ENCODE measurements at regions not wholly inside any gene's neighbourhood (a gene's known extent, or its start where the extent isn't known, plus 50 kb on each side); places are given as distances from the start of the nearest gene placed in this dataset.

DNA sequence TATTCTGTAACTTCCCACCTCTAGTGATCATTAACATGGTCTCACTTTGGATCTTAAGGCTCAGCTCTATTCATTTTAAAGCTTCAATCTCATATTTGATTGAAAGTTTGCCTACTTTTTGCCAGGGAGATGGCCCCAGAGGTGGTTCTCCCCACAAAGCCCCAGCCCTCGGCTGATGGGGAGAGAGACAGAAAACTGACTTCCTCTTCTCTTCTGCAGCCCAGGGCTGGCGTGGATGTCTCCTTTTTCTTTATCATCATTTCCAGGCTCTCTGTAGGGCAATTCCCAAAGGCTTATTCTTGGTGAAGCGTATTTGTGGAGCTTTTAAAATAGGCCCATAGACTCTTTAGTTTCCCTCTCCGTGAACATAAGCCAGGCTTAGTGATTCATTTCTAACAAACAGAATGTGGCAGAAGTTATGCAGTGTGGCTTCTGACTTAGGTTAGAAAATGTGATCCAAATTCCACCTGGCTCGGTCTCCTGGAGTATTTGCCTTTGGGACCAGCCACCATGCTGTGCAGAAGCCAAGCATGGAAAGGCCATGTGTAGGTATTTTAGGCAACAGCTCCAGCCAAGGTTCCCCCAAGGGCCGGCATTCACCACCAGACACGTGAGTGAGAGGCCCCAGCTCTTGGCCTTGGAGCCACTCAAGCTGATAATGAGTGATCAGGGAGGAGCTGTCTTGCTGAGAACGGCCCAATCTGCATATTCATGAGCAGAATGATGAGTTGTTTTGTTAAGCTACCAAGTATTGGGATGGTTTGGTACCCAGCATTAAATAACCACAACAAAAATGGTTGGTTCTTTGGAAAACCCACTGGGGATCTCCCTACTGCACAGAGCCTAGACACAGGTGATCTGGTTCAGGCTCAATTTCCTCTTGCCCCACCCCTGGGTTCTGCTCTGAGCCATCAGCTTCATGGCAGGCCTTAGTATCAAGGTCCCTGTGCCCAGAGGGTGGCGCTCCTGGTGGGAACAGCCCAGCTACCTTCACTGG, 353.2 kb upstream of the PROK2 start:
- DNase-seq (ENCODE audit: insufficient read length): no peak
- TF ChIP-seq POLR2A (IDR thresholded peaks at IDR 0.05; ENCODE audit: low read depth, low read length) (no peak), TAF1 (IDR thresholded peaks at IDR 0.05; ENCODE audit: borderline replicate concordance, low read depth, low read length) (no peak), POLR2AphosphoS5 (IDR thresholded peaks at IDR 0.05; ENCODE audit: low read depth, low read length) (no peak)
- FAIRE-seq: peak; percentile 85

DNA sequence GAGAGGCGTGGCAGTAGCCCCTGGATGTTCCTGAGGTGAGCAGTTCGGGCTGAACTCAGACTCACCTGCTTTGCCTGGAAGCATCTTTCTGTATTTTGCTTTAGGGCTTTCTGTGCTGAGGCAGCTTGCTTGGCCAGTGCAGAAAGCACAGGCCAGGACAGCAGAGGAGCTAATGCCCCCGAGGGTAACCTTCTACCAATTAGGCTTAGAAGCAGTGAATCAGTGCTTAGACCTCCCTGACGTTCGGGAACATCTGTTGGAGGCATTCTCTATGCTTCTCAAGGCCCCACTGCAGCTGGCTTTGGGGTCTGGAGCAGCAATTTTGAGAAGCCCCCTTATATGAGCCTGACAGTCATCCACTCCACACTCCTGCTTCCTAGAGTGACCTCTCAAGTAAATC, 350.7 kb upstream of the PROK2 start:
- DNase-seq (ENCODE audit: insufficient read length): no peak
- TF ChIP-seq TAF1 (IDR thresholded peaks at IDR 0.05; ENCODE audit: borderline replicate concordance, low read depth, low read length) (no peak), POLR2AphosphoS5 (IDR thresholded peaks at IDR 0.05; ENCODE audit: low read depth, low read length) (no peak), POLR2A (IDR thresholded peaks at IDR 0.05; ENCODE audit: low read depth, low read length) (no peak)
- no peak for FAIRE-seq

DNA sequence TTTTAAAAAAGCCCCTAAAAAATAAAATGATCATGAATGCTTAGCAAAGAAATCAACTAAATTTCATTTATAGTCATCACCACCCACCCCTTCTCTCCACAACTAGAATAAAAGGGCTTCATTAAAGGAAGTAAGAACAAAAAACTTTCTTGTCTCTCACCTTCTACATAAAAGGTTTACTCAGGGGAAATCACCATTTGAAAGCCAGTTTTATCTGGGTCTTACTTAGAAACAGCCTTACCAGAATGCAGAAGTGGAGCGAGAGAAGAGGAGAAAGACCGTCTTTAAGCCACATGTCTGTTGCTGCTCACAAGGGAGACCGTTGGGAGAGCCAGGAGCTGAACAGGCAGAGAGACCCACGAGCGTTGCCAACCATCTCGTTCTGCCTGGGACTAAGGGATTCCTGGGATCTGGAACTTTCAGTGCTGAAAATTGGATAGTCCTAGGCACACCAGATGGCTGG, 350.1 kb upstream of the PROK2 start:
- peak; percentile 84 for FAIRE-seq
- TF ChIP-seq POLR2AphosphoS5 (IDR thresholded peaks at IDR 0.05; ENCODE audit: low read depth, low read length) (no peak), TAF1 (IDR thresholded peaks at IDR 0.05; ENCODE audit: borderline replicate concordance, low read depth, low read length) (no peak), POLR2A (IDR thresholded peaks at IDR 0.05; ENCODE audit: low read depth, low read length) (no peak)
- DNase-seq (ENCODE audit: insufficient read length): no peak

DNA sequence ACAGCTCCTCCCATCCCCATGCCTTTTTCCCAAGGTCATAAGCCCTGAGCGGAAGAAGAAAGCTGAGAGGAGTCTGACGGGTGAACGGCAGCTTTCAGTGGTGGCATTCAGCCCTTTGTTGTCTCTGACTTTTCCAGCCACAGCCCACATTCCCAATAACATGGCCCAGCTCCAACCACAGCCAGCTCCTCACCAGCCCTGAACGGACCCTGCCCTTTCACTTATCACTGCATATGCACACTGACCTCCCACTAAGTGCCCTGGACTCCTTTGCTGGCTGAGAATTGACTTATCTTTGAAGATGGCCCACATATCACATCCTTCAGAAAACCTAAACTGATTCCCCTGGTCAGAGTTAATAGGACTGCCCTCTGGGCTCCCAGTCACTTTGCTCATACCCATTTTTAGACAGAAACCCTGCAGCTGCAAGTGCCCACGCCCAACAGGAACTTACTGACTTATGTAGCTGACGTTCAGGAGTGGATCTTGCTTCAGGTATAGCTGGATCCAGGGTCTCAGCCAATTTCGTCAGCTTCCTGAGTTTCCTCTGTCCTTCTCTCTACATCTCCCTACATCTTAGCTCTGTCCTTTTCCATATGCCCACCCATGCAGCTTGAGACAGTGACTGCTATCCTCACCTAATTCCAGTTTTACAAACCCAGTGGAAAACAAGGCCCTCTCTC, 348.5 kb upstream of the PROK2 start:
- DNase-seq (ENCODE audit: insufficient read length) (no peak), FAIRE-seq (no peak)
- TF ChIP-seq TAF1 (IDR thresholded peaks at IDR 0.05; ENCODE audit: borderline replicate concordance, low read depth, low read length) (no peak), POLR2AphosphoS5 (IDR thresholded peaks at IDR 0.05; ENCODE audit: low read depth, low read length) (no peak), POLR2A (IDR thresholded peaks at IDR 0.05; ENCODE audit: low read depth, low read length) (no peak)

DNA sequence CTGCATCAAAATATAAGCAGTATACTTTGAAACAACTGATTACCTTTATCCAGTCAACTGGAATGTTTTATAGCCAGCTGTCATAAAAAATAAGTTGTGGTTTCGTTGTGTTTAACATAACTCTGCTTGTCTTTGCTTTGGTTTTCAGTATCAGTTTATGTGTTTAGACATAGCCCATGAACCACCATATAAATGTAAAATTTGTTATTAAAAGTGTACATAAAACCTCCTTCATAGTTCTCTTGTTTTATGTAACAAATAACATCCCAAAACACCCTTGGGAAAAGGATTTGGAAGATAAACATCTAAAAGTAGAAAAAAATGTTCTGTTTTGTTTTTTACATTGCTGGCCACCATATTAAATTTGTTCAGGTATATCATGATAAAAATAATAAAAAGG, 347.0 kb upstream of the PROK2 start:
- FAIRE-seq: no peak
- DNase-seq (ENCODE audit: insufficient read length): no peak
- TF ChIP-seq TAF1 (IDR thresholded peaks at IDR 0.05; ENCODE audit: borderline replicate concordance, low read depth, low read length) (no peak), POLR2A (IDR thresholded peaks at IDR 0.05; ENCODE audit: low read depth, low read length) (no peak), POLR2AphosphoS5 (IDR thresholded peaks at IDR 0.05; ENCODE audit: low read depth, low read length) (no peak)

DNA sequence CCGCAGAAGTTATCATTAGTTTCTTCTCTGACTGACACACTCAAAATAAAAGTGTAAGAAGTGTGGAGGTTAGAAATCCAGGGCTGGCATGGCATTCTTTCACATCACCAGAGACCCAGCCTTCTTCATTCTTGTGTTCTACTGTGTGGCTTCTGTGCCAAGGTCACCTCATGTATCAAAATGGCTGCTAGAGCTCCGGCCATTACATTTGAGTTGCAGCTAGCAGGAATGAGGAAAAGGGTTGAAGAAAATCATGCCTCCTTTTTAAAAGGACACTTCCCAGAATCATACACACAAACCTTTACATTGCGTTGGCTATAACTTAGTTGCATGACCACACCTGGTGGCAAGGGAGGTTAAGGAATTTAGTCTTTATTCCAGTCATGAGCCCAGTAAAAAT, 345.6 kb upstream of the PROK2 start:
- DNase-seq (ENCODE audit: insufficient read length): no peak
- TF ChIP-seq POLR2AphosphoS5 (IDR thresholded peaks at IDR 0.05; ENCODE audit: low read depth, low read length): no peak
- no peak for TF ChIP-seq TAF1 (IDR thresholded peaks at IDR 0.05; ENCODE audit: borderline replicate concordance, low read depth, low read length)
- TF ChIP-seq POLR2A (IDR thresholded peaks at IDR 0.05; ENCODE audit: low read depth, low read length): no peak
- no peak for FAIRE-seq

DNA sequence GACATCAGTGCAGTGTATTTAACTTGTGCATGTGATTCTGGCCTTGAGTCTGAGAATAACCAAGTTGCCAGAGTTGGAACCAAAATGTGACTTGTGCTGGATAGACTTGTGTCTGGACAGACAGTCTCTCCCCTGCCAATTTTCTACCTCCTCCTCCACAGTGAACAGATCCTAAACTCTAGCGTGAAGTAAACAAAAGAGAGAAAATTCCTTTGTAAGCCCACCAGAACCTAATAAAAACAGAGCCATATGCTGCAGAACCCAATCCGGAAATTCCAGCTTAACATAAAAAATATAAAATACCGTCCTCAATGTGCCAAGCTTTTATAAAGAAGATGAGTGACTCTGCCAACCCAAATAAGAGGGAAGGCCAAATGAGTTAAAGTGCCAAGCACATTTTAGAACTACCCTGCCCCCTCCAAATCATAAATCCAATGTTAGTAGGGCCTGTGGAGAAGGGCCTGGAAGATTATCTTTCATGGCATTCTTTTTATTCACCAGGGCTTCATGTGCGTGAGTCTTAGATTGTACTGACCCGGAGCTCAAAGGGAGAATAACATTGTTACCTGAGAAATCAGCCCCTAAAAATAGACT, 344.6 kb upstream of the PROK2 start:
- no peak for TF ChIP-seq POLR2A (IDR thresholded peaks at IDR 0.05; ENCODE audit: low read depth, low read length)
- TF ChIP-seq POLR2AphosphoS5 (IDR thresholded peaks at IDR 0.05; ENCODE audit: low read depth, low read length): no peak
- no peak for TF ChIP-seq TAF1 (IDR thresholded peaks at IDR 0.05; ENCODE audit: borderline replicate concordance, low read depth, low read length)
- FAIRE-seq (no peak), DNase-seq (ENCODE audit: insufficient read length) (no peak)

DNA sequence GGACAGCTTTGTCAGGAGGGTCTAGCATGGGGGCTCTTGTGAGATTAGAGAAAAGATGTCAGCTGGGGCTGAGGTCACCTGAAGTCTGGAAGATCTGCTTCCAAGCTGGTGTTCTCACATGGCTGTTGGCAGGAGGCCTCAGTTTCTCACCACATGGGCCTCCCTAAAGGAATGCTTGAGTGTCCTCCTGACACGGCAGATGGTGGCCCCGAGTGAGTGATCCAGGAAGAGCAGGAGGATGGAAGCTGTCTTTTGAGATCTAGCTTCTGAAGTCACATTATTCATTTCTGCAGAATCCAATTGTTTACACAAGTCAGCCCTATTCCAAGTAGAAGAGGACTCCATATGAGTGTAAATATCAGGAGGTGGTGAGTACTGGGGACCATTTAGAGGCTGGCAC, 344.0 kb upstream of the PROK2 start:
- DNase-seq (ENCODE audit: insufficient read length) (no peak), FAIRE-seq (no peak)
- TF ChIP-seq POLR2AphosphoS5 (IDR thresholded peaks at IDR 0.05; ENCODE audit: low read depth, low read length) (no peak), POLR2A (IDR thresholded peaks at IDR 0.05; ENCODE audit: low read depth, low read length) (no peak), TAF1 (IDR thresholded peaks at IDR 0.05; ENCODE audit: borderline replicate concordance, low read depth, low read length) (no peak)

DNA sequence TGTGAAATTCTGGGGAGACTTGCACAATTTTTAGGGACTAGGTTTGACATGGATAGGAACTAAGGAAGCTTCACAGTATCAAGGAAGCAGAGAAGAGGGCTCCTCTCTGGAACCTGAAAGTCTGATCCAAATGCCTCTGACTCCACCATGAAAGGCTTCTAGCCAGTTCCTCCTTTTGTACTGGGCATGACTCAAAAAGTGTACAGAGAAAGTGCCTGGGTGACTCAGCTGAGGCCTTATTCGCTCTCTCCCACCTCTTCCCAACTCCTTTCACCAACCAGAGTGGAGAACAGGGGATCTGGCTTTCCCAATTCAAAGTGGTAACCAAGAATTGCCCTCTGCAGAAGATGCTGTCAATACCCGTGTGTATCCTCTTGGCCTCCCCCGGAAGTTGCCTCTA, 342.9 kb upstream of the PROK2 start:
- FAIRE-seq (peak; percentile 53), DNase-seq (ENCODE audit: insufficient read length) (no peak)
- TF ChIP-seq POLR2AphosphoS5 (IDR thresholded peaks at IDR 0.05; ENCODE audit: low read depth, low read length) (no peak), POLR2A (IDR thresholded peaks at IDR 0.05; ENCODE audit: low read depth, low read length) (no peak), TAF1 (IDR thresholded peaks at IDR 0.05; ENCODE audit: borderline replicate concordance, low read depth, low read length) (no peak)

DNA sequence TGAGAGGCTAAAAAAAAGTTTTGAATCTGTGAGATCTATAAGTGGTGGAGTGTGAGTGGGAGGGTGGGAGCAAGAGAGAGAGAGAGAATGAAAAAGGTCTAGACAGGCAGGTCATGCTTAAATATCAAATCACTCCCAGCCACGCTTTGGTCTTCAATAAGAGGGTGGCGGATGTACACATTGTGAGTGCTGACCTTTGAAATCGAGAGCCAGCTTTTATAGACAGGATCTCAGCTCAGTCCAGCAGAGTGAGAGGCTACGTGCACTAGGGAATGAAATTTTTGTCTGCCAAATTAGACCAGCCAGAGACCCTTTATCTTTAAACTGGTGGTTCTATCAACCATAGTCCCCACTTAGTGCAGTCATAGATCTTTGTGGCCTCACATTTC, 342.3 kb upstream of the PROK2 start:
- TF ChIP-seq POLR2A (IDR thresholded peaks at IDR 0.05; ENCODE audit: low read depth, low read length): no peak
- no peak for TF ChIP-seq POLR2AphosphoS5 (IDR thresholded peaks at IDR 0.05; ENCODE audit: low read depth, low read length)
- TF ChIP-seq TAF1 (IDR thresholded peaks at IDR 0.05; ENCODE audit: borderline replicate concordance, low read depth, low read length): no peak
- FAIRE-seq: no peak
- no peak for DNase-seq (ENCODE audit: insufficient read length)

DNA sequence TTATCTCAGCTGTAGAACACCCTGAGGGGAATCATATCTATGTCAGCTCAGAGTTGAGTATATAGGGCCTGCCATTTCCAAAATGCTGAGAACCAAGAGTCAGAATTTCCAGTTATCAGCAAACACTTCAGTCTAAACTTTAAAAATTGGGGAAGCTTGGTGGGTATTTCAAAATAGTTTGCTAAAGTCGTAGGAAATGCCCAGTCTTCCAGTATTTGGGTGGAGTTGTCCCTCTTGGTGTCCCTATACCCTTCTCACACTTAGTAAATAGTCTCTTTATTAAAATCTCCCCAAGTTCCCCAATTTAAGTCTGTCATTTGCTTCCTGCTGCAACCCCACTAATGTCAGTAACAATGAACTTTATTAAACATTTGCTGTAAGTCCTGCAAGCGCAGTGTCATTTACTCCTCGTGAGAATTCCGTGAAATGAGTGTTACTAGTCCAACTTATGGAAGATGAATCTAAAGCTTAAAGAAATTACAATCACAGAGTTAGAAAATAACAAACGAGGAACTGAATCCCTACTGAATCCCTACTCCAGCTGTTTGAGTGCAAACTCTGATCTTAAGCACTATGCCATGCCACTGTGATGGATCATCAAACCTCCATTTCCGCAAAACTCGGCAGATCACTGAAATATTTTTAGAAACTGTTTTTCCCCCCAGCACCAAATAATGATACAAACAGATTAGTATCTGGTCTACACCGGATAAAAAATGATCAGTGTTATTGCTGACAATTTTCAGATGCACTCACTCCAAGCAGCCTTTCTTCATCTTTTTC, 341.7 kb upstream of the PROK2 start:
- TF ChIP-seq POLR2AphosphoS5 (IDR thresholded peaks at IDR 0.05; ENCODE audit: low read depth, low read length): no peak
- no peak for TF ChIP-seq POLR2A (IDR thresholded peaks at IDR 0.05; ENCODE audit: low read depth, low read length)
- TF ChIP-seq TAF1 (IDR thresholded peaks at IDR 0.05; ENCODE audit: borderline replicate concordance, low read depth, low read length): no peak
- DNase-seq (ENCODE audit: insufficient read length): no peak
- FAIRE-seq: no peak
